Hepatocyte (in vitro differentiated cells): ENCODE measurements at regions not wholly inside any gene's neighbourhood (a gene's known extent, or its start where the extent isn't known, plus 50 kb on each side); places are given as distances from the start of the nearest gene placed in this dataset.

ENCODE experiments used
- EZH2 ChIP-seq: fragments of 200-600 bp; sonication (generic); IDR thresholded peaks from 2 replicates; pipeline ENCODE4 v1.6.1; 2016; ENCODE audit warnings: antibody characterized with exemption, mild to moderate bottlenecking, borderline replicate concordance
- TF ChIP-seq, protein P1 (sequence below): fragments of 200-600 bp; sonication (generic); IDR thresholded peaks from 2 replicates; pipeline ENCODE4 v1.5.1; 2016; ENCODE audit warnings: antibody characterized with exemption, mild to moderate bottlenecking; ENCODE audit not compliant: poor library complexity

DNA sequence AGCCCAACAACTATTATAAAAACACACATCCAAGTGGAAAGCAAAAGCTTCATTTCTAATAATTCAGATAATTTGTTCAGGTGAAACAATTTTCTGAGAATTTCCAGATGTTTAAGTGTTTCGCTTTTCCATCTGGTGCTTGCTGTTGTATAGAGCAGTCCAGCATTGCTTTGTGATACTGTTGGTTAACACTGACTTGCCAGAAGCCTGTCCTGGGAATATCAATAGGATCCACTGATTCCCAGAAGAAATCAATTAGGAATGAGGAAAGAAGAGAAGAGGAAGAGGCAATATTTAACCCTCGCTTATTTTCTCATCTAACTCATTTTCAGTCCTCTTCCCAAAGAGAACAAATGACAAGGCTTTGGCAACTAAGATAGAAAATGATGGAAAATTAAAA is 94.9 kb upstream of the DDIT4L start:
- TF ChIP-seq, protein P1, sequence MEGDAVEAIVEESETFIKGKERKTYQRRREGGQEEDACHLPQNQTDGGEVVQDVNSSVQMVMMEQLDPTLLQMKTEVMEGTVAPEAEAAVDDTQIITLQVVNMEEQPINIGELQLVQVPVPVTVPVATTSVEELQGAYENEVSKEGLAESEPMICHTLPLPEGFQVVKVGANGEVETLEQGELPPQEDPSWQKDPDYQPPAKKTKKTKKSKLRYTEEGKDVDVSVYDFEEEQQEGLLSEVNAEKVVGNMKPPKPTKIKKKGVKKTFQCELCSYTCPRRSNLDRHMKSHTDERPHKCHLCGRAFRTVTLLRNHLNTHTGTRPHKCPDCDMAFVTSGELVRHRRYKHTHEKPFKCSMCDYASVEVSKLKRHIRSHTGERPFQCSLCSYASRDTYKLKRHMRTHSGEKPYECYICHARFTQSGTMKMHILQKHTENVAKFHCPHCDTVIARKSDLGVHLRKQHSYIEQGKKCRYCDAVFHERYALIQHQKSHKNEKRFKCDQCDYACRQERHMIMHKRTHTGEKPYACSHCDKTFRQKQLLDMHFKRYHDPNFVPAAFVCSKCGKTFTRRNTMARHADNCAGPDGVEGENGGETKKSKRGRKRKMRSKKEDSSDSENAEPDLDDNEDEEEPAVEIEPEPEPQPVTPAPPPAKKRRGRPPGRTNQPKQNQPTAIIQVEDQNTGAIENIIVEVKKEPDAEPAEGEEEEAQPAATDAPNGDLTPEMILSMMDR, result no peak
- TF ChIP-seq EZH2, result no peak
